ENCODE measurements at regions not wholly inside any gene's neighbourhood (a gene's known extent, or its start where the extent isn't known, plus 50 kb on each side); places are given as distances from the start of the nearest gene placed in this dataset.
"Not testable (repeated sequence)": the region's sequence is repeated elsewhere in the genome, so short reads cannot be mapped to it uniquely, and the experiment has no call there.

DNA sequence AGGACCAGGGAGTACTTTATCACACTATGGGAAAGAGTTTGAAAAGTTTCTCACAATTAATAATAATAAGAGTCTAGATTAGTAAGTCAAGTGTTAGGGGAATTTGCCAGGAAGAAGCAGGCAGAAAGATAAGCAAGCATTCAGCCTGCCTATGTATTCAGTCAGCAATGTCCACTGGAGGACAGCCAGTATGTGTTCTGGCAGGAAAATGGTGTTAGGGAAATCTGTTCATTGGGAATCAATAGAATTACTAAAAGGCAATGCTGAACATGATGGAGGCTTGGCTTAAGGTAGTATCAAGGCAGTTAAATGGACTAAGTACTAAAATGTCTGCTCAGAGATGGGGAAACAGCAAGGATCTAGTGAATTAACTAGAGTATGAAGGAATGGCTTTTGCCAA, 221.2 kb downstream of the PPP4R3C start:
- peaks cover 8% of the 10 kb centered on the region for H3K9me3 ChIP-seq (replicated peaks)
- no peak for DNase-seq
- H3K4me1 ChIP-seq: no peaks in the 10 kb centered on the region
- H3K27ac ChIP-seq (replicated peaks): no peak overlapping the region
- H3K27me3 ChIP-seq (ENCODE audit: low read depth): no peaks in the 10 kb centered on the region
- no peaks in the 10 kb centered on the region for H3K36me3 ChIP-seq
- no peak overlapping the region for H3K4me3 ChIP-seq
- intact Hi-C loops (cut with micrococcal nuclease): no loop called here
- TF ChIP-seq, protein P1, sequence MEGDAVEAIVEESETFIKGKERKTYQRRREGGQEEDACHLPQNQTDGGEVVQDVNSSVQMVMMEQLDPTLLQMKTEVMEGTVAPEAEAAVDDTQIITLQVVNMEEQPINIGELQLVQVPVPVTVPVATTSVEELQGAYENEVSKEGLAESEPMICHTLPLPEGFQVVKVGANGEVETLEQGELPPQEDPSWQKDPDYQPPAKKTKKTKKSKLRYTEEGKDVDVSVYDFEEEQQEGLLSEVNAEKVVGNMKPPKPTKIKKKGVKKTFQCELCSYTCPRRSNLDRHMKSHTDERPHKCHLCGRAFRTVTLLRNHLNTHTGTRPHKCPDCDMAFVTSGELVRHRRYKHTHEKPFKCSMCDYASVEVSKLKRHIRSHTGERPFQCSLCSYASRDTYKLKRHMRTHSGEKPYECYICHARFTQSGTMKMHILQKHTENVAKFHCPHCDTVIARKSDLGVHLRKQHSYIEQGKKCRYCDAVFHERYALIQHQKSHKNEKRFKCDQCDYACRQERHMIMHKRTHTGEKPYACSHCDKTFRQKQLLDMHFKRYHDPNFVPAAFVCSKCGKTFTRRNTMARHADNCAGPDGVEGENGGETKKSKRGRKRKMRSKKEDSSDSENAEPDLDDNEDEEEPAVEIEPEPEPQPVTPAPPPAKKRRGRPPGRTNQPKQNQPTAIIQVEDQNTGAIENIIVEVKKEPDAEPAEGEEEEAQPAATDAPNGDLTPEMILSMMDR (IDR thresholded peaks at IDR 0.05; ENCODE audit: borderline replicate concordance): no peak

- H3K36me3 ChIP-seq; intact Hi-C loops (cut with micrococcal nuclease); H3K4me3 ChIP-seq; H3K27me3 ChIP-seq (ENCODE audit: low read depth); H3K4me1 ChIP-seq; H3K27ac ChIP-seq (replicated peaks); DNase-seq; H3K9me3 ChIP-seq (replicated peaks): not testable (repeated sequence)
Observed at GRCh38 chrX:27240042-27240441, 223.1 kb downstream of the PPP4R3C start.

GRCh38 chrX:27236681-27237080, 226.5 kb downstream of the PPP4R3C start:
- Histone ChIP-seq H3K36me3 (no peaks in the 10 kb centered on the region), H3K9me3 (replicated peaks) (peaks cover 8% of the 10 kb centered on the region), H3K4me1 (no peaks in the 10 kb centered on the region), H3K4me3 (no peak overlapping the region), H3K27me3 (ENCODE audit: low read depth) (no peaks in the 10 kb centered on the region), H3K27ac (replicated peaks) (no peak overlapping the region)
- intact Hi-C loops (cut with micrococcal nuclease): no loop called here
- no peak for DNase-seq
- TF ChIP-seq, protein P1 (IDR thresholded peaks at IDR 0.05; ENCODE audit: borderline replicate concordance): no peak

- TF ChIP-seq, protein P1 (IDR thresholded peaks at IDR 0.05; ENCODE audit: borderline replicate concordance): no peak
- DNase-seq: no peak
- no peaks in the 10 kb centered on the region for H3K36me3 ChIP-seq
- H3K4me1 ChIP-seq: no peaks in the 10 kb centered on the region
- no peak overlapping the region for H3K4me3 ChIP-seq
- H3K27me3 ChIP-seq (ENCODE audit: low read depth): no peaks in the 10 kb centered on the region
- intact Hi-C loops (cut with micrococcal nuclease): no loop called here
- no peaks in the 10 kb centered on the region for H3K9me3 ChIP-seq (replicated peaks)
- H3K27ac ChIP-seq (replicated peaks): no peak overlapping the region
Observed at GRCh38 chrX:27229721-27230120, 233.4 kb downstream of the PPP4R3C start.

DNA sequence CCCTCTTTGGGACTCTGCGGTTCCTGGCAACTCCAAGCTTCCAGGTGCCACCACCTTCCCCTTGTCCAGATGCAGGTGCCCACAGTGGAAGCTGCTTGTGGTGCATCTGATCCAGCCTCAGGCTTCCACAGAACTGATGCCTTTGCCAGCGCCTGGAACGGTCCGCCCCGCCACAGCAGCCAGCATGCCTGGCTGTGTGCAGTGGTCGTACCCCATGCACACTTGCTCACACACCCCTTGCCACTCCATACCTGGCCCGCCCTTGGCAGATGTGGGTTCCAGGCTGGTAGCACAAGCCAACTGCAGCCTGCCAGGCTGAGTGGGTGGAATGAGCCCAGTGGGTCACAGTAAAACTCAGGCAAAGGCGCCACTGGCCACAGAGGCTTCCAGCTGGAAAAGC, 240.5 kb downstream of the PPP4R3C start:
- TF ChIP-seq, protein P1 (IDR thresholded peaks at IDR 0.05; ENCODE audit: borderline replicate concordance): no peak
- no peak for DNase-seq
- no peak overlapping the region for H3K4me3 ChIP-seq
- no peaks in the 10 kb centered on the region for H3K9me3 ChIP-seq (replicated peaks)
- intact Hi-C loops (cut with micrococcal nuclease): no loop called here
- no peaks in the 10 kb centered on the region for H3K36me3 ChIP-seq
- no peaks in the 10 kb centered on the region for H3K27me3 ChIP-seq (ENCODE audit: low read depth)
- H3K4me1 ChIP-seq: no peaks in the 10 kb centered on the region
- no peak overlapping the region for H3K27ac ChIP-seq (replicated peaks)

DNA sequence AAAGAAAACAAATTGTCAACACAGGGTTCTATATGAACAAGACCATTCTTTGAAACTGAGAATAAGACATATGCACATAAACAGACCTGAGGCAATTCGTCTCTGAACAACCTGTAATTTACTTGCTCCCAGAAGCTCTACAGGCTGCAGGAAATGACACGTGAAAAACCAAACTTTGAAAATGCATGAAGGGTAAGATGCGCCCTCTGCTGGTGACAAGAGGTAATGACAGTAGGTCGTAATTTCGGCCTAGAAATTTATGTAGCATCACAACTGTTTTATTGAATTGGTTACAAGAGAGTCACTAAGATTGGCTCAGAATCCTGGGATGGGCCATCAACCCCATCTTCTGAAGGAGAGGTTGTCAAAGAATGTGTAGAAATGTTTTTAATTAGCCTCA, 276.5 kb downstream of the PPP4R3C start:
- Histone ChIP-seq H3K36me3 (no peaks in the 10 kb centered on the region), H3K4me3 (no peak overlapping the region), H3K27me3 (ENCODE audit: low read depth) (no peaks in the 10 kb centered on the region), H3K9me3 (replicated peaks) (no peaks in the 10 kb centered on the region), H3K4me1 (no peaks in the 10 kb centered on the region), H3K27ac (replicated peaks) (no peak overlapping the region)
- TF ChIP-seq, protein P1 (IDR thresholded peaks at IDR 0.05; ENCODE audit: borderline replicate concordance): peak; percentile 67
- DNase-seq: no peak
- intact Hi-C loops (cut with micrococcal nuclease): no loop called here

All from left ventricle myocardium inferior (tissue), 1 donor.